ENCODE measurements at regions not wholly inside any gene's neighbourhood (a gene's known extent, or its start where the extent isn't known, plus 50 kb on each side); places are given as distances from the start of the nearest gene placed in this dataset.

GRCh38 chr6:871503-871902 lies 178.6 kb upstream of the EXOC2 start:
- no peak for TF ChIP-seq FOXM1 (IDR thresholded peaks at IDR 0.05; ENCODE audit: low read depth)
- no peak for TF ChIP-seq POLR2AphosphoS5 (IDR thresholded peaks at IDR 0.05; ENCODE audit: low read depth, low read length)
- no peak for TF ChIP-seq MXI1 (IDR thresholded peaks at IDR 0.05; ENCODE audit: low read depth, low read length)
- no peak for TF ChIP-seq CTCF (IDR thresholded peaks at IDR 0.05)
- TF ChIP-seq TAF1 (IDR thresholded peaks at IDR 0.05; ENCODE audit: borderline replicate concordance, low read depth, low read length) = no peak
- no peak for TF ChIP-seq GATA2 (CRISPR knock-in tag; IDR thresholded peaks at IDR 0.05)
- TF ChIP-seq TCF12 (IDR thresholded peaks at IDR 0.05) = no peak
- TF ChIP-seq EP300 (IDR thresholded peaks at IDR 0.05; ENCODE audit: borderline replicate concordance in 1 of 2, low read depth in 1 of 2, low read length in 1 of 2) = no peak
- no peak for TF ChIP-seq SIN3A (IDR thresholded peaks at IDR 0.05; ENCODE audit: borderline replicate concordance, low read depth, low read length)
- no peak for TF ChIP-seq RCOR1 (IDR thresholded peaks at IDR 0.05; ENCODE audit: low read length)
- no peak for TF ChIP-seq MAX (IDR thresholded peaks at IDR 0.05; ENCODE audit: low read depth)
- TF ChIP-seq ELF1 (IDR thresholded peaks at IDR 0.05) = no peak
- no peak for TF ChIP-seq JUND (IDR thresholded peaks at IDR 0.05)
- TF ChIP-seq MEF2A (IDR thresholded peaks at IDR 0.05; ENCODE audit: borderline replicate concordance, low read depth) = no peak

Measured in SK-N-SH (cell line).